ENCODE measurements at regions not wholly inside any gene's neighbourhood (a gene's known extent, or its start where the extent isn't known, plus 50 kb on each side); places are given as distances from the start of the nearest gene placed in this dataset.
"Not testable (repeated sequence)": the region's sequence is repeated elsewhere in the genome, so short reads cannot be mapped to it uniquely, and the experiment has no call there.

DNA sequence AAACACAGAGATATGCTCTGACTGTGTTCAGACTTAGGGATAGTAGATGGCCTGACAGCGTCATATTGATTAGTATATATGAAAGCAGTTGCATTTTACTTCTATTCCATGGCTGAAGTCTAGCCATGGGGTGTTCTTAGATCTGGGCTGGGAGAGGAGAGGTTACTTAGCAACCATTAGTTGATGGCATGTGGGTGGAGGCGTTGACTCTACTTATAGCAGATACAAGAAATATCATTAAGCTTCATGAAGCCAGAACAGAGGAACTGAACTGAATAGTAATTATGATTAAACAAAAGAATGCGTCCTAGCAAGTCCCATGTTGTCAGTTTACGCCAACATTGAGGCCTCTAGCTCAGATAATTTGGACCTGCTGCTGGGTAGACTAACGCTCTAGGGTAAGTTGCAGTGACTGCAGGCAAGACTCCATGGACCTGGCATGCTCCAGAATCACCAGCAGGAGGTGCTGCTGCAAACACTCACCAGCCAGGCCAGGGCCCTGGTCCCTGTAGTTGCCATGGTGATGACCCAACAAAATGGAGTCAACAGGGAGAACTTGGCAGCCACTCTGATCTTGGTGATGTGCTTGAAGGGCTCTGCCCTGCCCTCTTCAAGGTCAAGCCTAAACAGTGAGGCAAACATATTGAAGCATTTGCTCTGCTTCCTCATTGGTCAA lies 477.3 kb downstream of the PREX1 start:
- no peak for DNase-seq

DNA sequence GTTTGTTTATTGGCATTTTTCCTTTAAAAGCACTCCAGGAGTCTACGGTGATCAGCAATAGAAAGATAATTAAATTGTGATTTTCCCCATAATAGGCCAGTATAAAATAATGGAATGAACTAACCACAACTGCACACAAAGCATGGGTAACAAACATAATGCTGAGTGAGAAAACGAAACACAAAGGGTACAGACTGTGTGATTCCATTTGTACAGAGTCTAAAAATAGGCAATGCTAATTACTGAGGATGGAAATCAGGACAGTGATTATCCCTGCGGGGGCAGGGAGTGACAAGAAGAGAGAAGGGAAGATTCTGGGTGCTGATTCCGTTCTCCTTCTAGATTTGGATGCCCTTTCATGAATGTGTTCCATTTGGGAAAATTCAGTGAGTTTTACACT lies 478.1 kb downstream of the PREX1 start:
- DNase-seq: no peak

DNA sequence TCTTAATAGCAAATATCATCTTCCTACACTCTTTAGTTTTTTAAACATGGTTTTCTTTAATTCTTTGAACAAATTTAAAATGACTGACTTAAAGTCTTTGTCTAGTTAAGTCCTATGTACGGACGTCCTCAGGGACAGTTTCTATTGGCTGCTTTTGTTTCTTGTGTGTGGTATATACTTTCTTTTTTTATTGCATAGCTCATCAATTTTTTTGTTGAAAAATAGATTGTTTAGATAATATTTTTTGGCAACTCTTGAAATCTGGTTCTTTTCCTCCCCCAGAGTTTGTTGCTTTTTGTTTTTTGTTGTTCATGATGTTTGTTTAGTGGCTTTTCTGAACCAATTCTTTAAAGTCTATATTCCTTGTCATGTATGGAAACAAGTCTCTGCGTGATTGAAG lies 479.8 kb downstream of the PREX1 start:
- DNase-seq: no peak

DNA sequence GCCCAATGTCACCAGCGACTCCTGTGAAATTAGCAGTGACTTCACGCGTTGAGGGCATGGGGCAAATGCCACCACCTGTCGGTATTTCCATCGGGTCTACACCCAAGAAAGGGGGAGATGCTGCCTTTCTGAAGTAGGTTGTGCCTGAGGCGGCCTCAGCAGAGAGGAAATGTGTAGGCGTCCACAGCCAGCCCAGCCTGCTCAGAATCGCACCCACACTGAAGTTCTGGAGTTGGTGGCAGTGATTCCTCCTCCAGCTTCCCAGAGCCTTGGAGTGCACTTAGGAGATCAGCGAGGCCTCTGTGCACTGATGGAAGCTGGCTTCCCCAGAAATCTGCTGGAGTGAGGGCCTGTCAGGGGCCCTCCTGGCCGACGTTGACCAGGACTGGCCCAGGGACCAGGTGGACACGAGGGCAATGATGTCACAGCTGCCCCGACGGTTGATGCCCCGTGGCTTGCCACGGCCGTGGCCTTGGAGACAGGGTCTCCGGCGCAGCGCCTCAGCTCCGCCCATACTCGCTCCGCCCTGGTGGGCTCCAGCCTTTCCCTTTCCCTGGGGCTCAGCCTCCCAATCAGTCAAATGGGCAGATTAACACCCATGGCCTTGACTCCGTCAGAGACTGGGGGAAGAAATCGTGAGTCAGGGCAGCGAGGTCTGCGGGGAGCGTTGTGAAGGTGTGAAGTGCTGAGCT lies 484.8 kb downstream of the PREX1 start:
- no peak for DNase-seq

DNA sequence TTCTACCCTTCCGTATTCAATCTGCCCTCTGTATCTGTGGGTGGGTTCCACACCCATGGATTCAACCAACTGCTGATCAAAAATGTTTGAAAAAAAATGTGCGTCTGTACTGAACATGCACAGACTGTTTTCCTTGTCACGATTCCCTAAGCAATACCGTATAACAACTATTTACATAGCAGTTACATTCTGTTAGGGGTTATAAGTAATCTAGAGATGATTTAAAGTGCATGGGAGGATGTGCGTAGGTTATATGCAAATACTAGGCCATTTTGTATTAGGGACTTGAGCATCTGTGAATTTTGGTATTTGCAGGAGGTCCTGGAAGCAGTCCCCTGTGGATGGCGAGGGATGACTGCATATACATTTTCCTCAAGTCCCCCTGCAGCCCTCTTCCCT lies 486.9 kb downstream of the PREX1 start:
- DNase-seq: no peak

DNA sequence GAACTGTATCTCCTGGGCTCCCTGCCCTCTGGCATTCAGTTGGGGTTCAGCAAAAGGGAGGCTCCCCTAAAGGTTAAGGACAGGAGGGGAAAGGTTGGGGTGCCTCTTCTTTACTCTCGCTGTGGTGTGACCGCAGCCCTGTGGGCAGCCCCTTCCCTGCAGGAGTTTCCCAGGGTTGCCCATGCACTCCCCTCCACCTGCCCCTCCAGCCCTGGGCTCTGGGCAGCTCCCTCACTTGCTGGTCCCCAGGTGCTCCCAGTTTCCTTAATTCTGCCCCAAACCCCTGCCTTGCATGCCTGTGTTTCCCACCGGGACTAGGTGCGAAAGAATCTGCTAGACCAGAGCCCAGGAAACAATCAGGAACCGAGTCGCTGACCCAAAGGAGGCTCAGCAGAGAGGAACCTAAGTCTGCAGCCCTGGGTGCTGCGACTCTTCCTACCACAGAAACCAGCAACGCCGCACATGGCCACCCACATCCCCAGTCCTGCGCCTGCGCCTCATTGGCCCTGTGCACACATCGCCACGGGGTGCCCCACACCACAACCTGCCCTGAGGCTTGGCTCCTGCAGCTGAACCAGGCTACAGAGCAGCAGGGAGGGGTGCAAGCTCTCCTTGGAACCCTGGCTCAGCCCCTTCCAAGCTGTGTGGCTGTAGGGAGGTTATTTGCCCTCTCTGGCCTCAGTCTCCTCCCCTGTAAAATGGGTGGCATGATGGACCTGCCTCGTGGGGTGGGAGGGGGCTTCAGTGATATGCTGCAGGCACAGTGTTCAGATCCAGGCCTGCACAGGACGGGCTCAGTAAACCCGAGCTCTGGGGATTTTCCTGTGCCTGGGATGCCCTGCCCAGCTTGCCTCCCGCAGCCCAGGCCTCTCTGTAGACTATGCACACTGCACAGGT lies 487.6 kb downstream of the PREX1 start:
- DNase-seq: no peak

DNA sequence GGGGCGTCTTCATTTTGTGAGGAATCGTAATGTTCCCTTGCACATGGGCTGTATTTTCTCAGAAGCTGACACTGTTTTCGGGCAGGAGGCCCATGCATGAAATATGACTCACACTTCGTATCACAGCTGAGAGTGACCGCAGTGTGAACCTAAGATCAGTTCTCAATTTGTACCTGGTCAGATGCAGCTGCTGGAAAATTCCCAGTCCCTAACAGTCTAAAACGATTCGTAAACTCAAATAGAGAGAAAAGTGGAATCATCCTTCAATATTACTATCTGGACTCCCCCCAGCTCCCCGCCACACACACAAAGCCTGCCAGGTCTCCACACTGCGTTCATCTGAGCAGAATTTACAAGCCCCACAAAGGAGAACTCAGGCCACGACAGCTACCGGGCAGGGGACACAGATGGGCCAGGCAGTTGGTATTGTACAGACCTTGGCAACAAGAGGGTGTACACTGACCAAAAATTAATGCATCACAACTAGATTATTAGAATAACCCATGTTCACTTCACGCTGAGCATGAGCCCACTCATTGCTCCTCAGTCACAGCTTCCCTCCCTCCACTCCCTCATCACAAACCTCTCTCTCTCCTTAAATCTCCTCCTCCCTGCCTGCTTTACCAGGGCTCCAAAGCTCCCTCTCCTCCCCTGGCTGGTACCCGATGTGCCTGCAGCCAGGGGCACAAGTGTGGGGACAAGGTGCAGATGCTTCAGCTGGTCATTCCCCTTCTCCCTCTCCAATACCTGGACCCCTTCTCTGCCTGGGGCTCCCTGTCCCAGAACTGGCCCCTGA lies 488.4 kb downstream of the PREX1 start:
- no peak for DNase-seq

DNA sequence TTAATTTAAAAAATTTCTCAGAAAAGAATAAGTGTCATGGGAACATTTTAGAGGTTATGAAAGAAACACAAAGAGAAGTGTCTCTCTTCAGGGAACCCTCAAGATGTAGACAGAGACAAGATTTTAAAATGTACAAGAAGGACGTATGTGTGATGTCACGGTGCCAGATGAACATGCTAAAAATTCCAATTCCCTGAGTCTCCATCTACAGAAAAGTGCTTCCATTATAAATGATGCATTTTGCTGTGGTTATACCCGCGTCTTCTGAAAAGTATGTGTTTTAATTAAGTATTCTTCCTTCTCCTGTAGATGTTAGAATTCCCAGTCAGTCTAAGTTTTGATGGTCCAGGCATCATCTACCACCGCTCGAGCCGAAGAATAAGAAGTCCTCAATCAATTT lies 489.1 kb downstream of the PREX1 start:
- no peak for DNase-seq

DNA sequence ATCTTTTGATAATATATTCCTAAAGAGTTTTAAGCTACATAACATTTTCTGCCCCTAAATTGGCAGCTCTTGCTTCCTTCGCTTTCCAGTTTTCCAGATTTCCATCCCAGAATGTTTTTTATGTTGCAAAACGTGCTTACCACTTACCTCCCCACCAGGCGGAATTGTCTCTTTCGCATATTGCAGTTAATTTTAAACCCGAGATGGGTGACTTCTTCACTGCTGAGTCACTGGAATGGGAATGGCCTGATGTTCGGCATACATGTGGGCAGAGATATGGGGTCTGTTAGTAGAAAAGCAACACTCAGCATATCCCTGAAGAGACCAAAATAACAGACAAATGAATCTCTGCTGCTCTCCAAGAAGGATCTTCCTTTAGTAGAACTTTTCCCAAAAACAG lies 491.2 kb downstream of the PREX1 start:
- no peak for DNase-seq

DNA sequence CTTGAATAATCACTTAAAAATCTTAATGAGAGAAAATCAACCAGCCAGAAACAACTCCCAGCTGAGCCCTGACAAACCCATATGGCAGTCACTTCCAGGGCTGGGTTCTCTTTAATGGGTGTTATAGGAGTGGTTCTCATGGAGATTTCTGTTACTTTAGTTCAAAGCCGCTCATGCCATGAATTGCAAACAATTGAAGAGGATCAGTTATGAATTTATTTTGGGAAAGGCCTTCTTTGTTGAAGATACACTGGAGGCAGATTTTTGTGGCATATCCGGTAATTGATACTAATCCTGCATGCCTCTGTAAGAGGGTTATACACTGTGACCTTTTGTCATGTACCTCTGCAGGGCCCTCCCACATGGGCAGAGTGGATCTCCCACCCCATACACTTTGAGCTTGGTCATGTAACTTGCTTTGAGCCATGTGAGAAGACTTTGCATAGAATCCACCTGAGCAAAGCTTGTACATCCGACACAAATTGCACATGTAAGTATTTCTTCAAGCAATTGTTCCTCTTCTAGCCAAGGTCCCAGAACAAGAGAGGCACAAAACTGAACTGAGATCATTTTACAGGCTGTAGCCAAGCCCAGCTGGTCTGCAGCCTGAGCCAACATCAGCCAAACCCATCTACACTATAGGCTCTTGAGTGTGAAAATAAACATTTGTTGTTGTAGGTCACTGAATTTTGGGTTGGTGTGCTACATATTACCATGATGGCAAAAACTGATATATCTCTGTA lies 492.3 kb downstream of the PREX1 start:
- no peak for DNase-seq

DNA sequence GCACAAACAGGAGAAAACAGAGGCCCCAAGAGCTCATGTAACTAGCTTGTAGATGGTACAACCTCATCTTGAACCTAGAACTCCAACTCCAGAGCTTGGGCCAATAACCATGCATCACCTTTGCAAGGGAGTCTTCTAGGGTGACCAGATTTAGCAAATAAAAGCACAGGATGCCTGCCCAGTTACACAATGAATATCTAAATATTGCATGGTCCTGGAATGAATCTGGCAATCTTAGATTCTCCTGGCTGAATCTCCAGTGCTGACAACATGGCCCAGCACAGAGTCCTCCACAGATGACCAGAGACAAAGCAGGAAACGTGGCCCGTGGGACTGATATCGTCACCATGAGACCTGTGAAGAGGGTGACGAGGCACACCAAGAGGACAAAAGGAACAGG lies 494.1 kb downstream of the PREX1 start:
- no peak for DNase-seq

DNA sequence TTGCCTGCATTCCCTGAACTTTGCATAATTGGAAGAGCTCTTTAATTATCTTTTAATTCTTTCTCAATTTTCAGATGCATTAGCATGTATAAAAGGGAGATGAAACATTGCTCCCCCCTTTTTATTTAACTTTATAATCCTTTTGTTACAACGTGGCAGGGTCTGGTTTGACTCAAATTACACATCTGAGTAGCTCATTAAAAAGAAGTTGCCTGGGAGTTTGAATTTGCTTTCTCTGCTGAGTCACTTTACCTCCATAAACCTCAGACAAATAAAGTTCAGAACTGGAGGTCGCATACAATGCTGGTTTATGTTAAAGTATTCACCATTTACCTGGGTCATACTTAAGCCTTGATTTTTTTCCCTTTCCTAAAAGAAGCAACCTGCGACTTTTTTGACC lies 495.2 kb downstream of the PREX1 start:
- no peak for DNase-seq

DNA sequence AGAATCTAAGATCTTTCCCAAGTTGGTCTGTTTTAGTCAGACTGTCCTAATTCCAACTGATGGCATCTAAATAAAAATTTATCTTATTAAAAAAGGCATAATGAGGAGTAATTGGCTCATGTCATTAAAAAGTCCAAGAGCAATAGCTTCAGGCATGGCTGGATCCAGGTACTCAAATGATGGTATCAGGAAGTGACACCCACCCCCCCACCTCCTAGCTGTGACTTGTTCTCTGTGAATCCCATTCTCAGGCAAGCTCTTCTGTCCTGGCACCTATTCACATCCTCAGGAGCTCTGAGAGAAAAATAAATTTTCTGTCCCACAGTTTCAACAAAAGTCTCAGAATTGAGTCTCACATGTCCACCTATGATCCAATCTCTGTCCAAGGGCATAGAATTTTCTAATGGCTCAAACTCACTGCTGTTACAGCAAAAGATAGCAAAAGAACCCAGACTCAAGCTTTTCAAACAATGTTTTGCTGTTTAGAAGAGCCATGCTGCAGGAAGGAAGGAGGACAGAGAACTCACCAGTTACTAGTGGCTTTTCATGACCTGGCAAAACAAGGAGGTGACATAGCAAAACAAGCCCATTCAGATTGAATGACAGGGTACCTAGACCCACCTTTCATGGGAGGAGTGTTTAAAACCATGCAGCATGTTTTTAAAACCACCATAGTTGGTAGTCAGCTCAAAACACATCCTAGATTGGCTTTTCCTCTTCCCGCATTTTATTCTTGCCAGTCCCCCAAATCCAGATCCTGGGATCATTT lies 496.1 kb downstream of the PREX1 start:
- no peak for DNase-seq

DNA sequence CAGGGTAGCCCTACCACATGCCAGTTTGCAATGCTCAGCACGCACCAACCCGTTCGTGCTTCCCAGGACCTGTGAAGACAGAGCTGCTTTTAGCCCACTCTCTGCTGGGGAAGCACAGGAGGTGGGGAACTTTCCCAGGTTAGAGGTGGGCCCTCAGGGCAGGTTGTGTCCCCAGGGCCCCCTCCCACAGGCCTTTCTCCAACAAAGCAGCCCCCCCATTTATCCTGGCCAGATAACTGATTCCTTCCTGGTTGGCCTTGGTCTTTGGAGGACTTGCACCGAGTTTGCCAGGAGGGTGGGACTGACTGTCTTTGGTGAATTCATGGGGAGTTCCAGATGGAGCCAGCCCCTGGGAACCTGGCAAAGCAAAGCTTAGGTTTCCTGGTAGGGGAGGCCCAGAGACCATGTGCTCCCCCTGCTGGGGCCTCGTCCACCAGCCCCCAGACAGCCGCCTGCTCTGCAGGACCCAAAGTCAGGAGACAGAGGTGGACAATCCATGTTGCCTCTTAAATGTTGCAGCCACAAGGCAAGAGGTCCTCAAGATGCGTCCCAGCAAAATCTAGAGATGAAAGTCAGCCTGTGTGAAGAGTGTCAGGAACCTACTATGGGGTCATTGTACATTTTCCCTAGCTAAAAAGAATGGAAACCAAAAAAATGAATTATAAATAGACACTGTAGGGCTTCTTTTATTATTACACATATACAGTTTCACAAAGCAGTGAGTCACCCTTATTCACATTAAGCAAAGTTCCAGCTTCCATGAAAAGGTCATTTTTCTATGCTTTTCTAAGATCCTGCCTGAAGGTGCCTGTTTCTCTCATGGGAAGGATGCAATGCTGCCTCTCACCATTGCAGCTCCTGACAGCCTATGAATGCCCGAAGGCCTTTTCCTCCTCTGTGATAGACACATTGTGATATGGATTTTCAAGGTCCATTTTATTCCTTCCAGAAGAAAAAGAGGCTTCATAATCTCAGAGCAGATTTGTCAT lies 497.8 kb downstream of the PREX1 start:
- DNase-seq: peak; percentile 23

DNA sequence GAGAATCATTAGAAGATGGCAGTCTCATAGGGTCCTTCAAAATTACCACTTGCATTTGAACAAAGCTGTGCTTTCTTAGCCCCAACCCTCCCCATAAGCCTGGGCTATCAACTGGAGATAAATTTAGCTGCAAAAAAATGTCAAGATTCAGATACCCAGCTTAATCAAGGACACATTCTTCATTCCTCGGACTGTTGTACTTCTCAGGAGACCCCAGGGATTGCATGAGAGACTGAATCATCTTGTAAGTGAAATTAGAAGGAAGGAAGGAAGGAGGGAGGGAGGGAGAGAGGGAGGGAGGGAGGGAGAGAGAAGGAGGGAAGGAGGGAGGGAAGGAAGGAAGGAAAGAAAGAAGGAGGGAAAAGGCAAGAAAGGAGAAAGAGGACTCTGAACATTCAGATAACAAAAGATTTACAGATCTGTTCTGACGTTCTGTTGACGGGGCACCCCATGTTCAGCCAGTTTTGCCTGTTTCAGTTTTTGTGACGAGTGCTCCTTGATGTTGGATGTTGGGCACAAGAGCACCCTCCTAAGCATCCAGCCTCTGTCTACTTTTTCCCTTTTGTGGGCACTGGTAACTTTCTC lies 498.7 kb downstream of the PREX1 start:
- DNase-seq: no peak

DNA sequence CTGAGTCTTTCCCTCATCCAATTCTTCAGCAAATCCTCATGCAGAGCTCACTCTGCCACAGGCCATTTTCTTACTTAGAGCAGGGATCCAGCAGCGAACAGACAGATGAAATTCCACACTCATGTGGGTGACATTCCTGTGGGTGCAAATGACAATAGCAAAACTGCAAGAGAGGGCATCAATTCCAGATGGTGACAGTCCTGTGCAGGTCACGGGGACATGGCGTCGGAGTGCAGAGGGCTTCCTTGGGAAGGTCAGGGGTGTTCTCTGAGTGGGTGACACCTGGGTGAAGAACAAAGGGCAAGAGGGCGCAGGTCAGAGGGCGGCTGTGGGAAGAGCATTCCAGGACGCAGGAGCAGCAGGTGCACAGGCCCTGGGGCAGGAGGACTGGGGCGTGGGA lies 500.0 kb downstream of the PREX1 start:
- DNase-seq: not testable (repeated sequence)

DNA sequence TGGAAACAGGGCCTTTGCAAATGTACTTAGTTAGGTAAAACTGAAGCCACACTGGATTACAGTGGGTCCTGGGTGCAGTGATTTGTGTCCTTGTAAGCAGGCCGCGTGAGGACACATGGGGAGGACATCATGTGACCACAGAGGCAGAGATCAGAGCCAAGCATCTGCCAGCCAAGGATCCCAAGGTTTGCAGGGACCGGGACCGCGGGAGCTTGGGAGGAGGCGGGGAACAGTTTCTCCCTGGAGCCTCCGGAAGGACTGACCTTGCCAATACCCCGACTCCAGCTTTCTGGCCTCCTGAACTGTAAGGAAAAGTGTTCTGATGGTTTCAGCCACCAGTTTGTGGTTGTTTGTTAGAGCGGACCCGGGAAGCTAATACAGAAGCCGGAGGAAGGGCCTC lies 500.9 kb downstream of the PREX1 start:
- no peak for DNase-seq

DNA sequence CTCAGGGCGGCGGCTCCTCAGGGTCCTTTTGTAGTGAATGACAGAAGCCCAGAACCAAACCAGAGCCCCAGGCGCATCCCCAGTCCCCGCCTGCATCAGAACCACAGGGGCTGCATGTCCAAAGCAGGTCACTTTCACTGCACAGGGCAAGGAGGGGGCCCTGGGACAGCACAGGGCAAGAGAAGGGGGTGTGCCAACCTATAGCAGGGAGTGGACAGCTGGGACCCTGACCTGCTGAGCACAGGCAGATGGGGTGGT lies 501.4 kb downstream of the PREX1 start:
- no peak for DNase-seq

DNA sequence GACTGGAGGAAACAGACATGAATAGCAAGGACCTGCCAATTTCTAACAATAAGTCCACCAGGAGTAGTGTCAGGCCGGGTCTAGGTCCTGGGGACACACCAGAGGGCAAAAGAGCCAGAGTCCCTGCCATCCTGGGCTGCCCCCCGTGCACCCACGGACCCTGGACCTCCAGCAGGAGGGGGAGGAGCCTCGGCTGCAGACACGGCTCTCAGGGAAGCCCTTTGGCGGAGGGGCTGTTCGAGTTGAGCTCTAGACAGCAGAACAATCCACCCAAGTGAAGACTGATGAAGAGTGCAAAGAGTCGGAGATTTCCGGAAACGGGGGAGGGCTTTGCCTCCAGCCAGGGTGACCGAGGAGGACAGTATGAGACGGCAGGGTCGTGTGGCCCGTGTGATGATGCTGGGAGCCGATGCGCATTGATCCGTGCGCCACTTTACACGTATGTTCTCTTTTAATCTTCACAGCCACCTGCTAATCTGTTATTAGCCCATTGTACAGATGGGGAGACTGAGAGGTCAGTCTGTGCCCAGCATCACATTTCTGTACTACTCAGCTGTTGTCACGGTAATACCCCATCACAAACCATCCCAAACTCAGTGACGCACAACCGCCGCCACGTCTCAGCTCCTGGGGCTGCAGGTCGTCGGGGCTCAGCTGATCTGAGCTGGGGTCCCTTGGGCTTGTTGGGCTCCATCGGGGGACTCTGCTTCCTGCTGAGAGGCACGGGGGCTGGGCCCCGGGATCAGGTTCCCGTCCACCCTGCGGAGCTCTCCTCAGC lies 502.0 kb downstream of the PREX1 start:
- no peak for DNase-seq
